ENCODE measurements at regions not wholly inside any gene's neighbourhood (a gene's known extent, or its start where the extent isn't known, plus 50 kb on each side); places are given as distances from the start of the nearest gene placed in this dataset.
A peak's percentile ranks its signal among the peaks of the same experiment; 100 is the strongest.
"Not testable (repeated sequence)": the region's sequence is repeated elsewhere in the genome, so short reads cannot be mapped to it uniquely, and the experiment has no call there.

DNA sequence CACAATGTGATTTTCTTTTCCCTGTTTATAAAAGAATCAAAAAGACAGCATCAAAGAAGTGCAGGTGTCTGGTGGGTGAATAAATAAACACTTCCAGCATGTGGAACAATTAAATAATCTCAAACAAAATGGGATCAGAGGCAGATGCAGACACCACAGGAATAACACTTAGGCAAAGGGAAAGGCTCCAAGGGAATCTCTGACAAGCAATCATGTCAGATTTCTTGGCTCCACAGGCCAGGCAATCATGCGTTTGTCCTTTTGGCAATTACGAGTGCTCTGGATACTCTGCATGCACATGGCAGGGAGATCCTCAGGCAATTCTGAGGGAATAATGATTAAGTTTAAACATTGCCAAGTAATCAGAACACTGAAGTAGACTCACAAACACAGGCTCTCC is 403.5 kb upstream of the LUZP2 start:
- no peak for DNase-seq

DNA sequence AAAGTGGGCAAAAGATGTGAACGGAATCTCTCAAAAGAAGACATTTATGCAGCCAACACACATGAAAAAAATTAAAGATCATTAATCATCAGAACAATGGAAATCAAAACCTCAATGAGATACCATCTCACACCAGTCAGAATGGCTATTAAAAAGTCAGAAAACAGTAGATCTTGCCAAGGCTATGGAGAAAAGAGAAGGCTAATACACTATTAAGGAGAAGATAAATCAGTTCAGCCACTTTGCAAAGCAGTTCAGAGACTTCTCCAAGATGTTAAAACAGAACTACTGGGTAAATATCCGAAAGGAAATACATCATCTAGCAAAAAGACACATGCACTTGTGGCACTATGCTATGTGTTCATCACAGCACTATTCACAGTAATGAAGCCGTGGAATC is 388.2 kb upstream of the LUZP2 start:
- DNase-seq: no peak

GRCh38 chr11:24122291-24122690 is 374.6 kb upstream of the LUZP2 start:
- no peak for DNase-seq

DNA sequence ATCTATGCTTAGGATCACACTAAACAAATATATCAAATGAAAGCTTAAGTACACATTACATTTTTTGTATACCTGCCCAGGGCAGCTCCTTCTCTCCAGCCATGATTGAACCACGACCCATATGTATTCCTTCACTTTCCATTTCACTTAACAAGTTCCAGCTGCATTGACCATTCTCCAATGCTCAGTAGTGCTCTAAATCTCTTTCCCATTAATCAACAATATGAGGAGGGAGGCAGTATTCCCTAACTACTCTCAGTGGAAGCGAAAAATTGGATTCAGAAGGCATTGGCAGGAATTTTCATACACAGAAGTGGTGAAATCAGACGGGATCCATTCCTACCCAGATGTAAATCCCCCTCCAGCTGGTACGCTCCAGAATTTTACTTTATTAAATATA is 372.0 kb upstream of the LUZP2 start:
- no peak for DNase-seq

DNA sequence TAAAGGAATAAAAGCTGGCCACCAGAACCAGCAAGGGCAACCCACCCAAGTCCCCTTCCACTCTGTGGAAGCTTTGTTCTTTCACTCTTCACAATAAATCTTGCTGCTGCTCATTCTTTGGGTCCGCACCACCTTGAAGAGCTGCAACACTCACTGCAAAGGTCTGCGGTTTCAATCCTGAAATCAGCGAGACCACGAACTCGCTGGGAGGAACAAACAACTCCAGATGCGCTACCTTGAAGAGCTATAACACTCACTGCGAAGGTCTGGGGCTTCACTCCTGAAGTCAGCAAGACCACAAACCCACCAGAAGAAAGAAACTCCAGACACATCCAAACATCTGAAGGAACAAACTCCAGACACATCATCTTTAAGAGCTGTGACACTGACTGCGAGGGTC is 365.2 kb upstream of the LUZP2 start:
- DNase-seq: no peak

- no peak for DNase-seq
Measured at GRCh38 chr11:24132471-24132870, 364.4 kb upstream of the LUZP2 start.

- no peak for DNase-seq
Measured at GRCh38 chr11:24134879-24135589, 361.8 kb upstream of the LUZP2 start.

- no peak for DNase-seq
Measured at GRCh38 chr11:24142062-24142461, 354.8 kb upstream of the LUZP2 start.

DNA sequence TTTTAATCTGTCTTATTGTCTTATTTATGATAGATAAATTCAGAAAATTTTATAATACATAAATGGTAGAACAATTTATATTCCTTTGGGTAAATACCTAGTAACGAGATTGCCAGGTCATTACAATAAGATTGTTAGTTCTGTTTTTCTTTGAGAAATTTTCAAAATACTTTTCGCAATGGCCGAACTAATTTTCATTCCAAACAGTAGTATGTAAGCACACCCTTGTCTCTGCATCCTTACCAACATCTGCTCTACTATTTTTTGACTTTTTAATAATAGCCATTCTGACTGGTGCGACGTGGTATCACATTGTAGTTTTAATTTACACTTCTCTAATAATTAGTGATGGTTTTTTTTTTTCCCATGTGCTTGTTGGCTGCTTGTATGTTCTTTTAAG is 351.4 kb upstream of the LUZP2 start:
- no peak for DNase-seq

GRCh38 chr11:24153337-24153736 is 343.5 kb upstream of the LUZP2 start:
- DNase-seq: no peak

DNA sequence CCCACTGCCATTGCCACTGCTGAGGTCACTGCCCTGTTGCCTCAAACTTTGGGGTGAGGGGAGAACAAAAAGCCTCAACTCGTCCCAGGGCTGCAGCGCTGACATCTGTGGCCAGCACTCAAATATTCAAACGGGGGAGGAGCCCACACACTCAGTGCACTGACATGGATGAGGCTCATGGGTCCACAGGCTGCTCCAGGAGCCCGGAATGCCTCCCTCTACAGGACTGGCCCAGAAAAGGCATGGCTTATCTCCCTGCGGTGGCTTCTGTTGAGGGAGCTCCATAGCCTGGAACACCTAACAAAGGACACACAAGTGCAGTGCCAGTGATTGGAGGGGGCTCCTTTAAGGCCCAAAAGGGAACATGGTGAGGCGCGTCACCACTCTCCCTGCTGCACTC is 341.1 kb upstream of the LUZP2 start:
- DNase-seq: no peak

GRCh38 chr11:24157316-24157715 is 339.5 kb upstream of the LUZP2 start:
- DNase-seq: no peak

DNA sequence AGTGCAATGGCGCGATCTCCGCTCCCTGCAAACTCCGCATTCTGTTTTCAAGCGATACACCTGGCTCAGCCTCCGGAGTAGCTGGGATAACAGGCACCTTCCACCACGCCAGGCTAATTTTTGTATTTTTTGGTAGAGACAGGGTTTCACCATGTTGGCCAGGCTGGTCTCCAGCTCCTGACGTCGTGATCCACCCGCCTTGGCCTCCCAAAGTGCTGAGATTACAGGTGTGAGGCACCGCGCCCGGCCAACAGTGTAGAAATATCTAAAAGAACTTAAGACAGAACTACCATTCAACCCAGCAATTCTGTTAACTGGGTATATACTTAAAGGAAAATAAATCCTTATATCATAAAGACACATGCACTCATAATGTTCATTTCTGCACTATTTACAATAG is 335.3 kb upstream of the LUZP2 start:
- no peak for DNase-seq

- DNase-seq: no peak
Measured at GRCh38 chr11:24163146-24163545, 333.7 kb upstream of the LUZP2 start.

GRCh38 chr11:24163841-24164240 is 333.0 kb upstream of the LUZP2 start:
- DNase-seq: no peak

GRCh38 chr11:24171869-24172268 is 325.0 kb upstream of the LUZP2 start:
- DNase-seq: no peak

- no peak for DNase-seq
Measured at GRCh38 chr11:24181395-24182047, 315.3 kb upstream of the LUZP2 start.

GRCh38 chr11:24185535-24185934 is 311.3 kb upstream of the LUZP2 start:
- not testable (repeated sequence) for DNase-seq

- no peak for DNase-seq
Measured at GRCh38 chr11:24196733-24197132, 300.1 kb upstream of the LUZP2 start.

DNA sequence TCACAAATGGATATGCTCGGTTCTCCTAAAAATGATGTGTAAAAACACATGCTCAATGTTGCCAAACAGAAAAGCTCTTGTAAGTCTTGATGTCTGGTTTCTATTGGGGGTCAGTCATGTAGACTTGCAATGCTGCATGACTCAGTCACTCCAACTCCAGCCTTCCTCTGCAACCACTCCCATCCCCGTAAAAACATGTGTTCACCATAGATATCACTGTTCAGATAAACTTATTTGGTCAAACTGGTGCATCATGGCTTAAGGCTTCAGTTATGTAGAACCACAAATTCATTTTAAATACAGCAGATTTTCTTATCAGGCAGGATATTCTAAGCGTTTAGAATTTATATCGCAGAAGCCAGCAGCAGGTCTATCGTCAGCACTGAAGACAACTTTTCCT is 298.4 kb upstream of the LUZP2 start:
- DNase-seq: peak; percentile 42

DNA sequence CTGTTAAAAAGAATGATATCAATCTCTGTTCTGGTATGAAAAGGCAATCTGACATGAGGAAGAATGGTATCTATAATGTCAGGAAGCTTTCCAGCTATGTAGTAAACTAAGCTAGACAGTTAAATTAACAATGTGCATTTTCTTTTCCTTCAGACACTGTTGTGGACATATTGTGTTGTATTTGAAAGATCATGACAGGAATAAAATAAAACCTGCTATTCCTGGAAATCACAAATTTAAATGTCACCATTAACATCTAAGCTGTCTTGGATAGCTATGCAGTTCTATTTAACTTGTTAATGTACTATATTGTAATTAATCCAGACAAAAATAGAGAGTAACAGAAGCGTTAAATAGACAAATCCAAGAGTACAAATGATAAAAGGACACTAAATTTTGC is 297.4 kb upstream of the LUZP2 start:
- no peak for DNase-seq

DNA sequence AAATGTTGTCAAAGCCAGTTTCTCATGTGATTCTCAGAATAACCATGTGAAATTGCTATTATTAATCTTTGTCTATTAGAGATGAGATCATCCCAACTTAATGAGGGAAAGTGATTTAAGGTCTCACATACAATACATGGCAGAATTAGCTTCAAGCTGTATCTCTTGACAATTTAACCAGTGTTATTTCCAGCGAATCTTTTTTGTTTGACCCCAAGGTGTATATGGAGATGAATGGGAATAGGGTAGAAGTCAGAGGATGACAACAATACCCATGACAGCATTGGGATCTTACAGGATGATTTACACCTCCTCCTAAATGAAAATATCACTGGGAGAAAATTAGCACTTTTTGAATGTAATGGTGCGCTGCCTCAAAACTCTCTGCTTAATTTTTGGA is 290.8 kb upstream of the LUZP2 start:
- no peak for DNase-seq

DNA sequence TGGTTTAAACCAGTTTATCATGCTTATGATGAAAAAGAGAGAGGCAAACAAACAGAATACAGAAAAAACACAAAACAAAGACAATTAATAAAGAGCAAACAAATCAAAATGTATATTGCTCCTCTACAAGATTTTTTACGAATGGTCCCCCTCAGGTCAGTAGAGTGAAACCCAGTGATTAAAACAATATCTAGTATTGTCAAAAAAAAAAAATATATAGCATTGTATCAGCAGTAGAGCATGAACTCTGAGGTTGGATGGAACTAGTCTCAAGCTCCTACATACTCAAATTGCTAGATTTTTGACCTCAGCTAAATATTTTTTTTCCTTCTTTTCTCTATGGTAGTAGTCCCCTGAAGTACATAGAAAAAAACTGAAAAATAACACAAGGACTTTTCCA is 290.3 kb upstream of the LUZP2 start:
- DNase-seq: no peak

DNA sequence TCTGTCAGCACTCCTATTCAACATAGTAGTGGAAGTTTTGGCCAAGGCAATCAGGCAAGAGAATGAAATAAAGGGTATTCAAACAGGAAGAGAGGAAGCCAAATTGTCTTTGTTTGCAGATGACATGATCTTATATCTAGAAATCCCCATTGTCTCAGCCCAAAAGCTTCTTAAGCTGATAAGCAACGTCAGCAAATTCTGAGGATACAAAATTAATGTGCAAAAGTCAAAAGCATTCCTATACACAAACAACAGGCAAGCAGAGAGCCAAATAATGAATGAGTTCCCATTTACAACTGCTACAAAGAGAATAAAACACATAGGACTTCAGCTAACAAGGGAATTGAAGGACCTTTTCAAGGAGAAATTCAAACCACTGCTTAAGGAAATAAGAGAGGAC is 280.4 kb upstream of the LUZP2 start:
- no peak for DNase-seq

DNA sequence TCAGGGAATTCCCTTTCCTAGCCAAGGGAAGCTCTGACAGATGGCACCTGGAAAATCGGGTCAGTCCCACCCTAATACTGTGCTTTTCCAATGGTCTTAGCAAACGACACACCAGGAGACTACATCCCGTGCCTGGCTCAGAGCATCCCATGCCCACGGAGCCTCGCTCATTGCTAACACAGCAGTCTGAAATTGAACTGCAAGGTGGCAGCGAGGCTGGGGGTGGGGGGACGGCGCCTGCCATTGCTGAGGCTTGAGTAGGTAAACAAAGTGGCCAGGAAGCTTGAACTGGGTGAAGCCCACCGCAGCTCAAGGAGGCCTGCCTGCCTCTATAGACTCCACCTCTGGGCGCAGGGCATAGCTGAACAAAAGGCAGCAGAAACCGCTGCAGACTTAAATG is 279.5 kb upstream of the LUZP2 start:
- DNase-seq: not testable (repeated sequence)

All from NCI-H226 (cell line).